HG03135 (cell line): ENCODE measurements at regions not wholly inside any gene's neighbourhood (a gene's known extent, or its start where the extent isn't known, plus 50 kb on each side); places are given as distances from the start of the nearest gene placed in this dataset.

ENCODE experiments used
- ATAC-seq: cut with Tn5 transposase; IDR thresholded peaks from one replicate; pipeline ENCODE4 v1.9.1; 2021; ENCODE audit warnings: mild to moderate bottlenecking, moderate library complexity; ENCODE audit not compliant: unreplicated experiment

- ATAC-seq, result no peak
Observed at GRCh38 chr5:128591598-128592455, 53.8 kb upstream of the FBN2 start.

- no peak for ATAC-seq
Observed at GRCh38 chr5:128596071-128596470, 58.0 kb upstream of the FBN2 start.

- ATAC-seq, result no peak
Observed at GRCh38 chr5:128597156-128597555, 59.1 kb upstream of the FBN2 start.

- no peak for ATAC-seq
Observed at GRCh38 chr5:128613128-128613527, 75.1 kb upstream of the FBN2 start.

- no peak for ATAC-seq
Observed at GRCh38 chr5:128613766-128614165, 75.7 kb upstream of the FBN2 start.

- no peak for ATAC-seq
Observed at GRCh38 chr5:128615578-128615977, 77.5 kb upstream of the FBN2 start.

GRCh38 chr5:128626536-128627090, 88.6 kb upstream of the FBN2 start:
- ATAC-seq, result no peak

GRCh38 chr5:128627939-128628338, 89.9 kb upstream of the FBN2 start:
- ATAC-seq, result no peak

- no peak for ATAC-seq
Observed at GRCh38 chr5:128629157-128629556, 91.1 kb upstream of the FBN2 start.

- no peak for ATAC-seq
Observed at GRCh38 chr5:128630121-128630520, 92.1 kb upstream of the FBN2 start.

- ATAC-seq, result no peak
Observed at GRCh38 chr5:128631771-128632170, 93.7 kb upstream of the FBN2 start.

- no peak for ATAC-seq
Observed at GRCh38 chr5:128632264-128632663, 94.2 kb upstream of the FBN2 start.

- no peak for ATAC-seq
Observed at GRCh38 chr5:128633901-128634300, 95.9 kb upstream of the FBN2 start.

- no peak for ATAC-seq
Observed at GRCh38 chr5:128635379-128635778, 97.3 kb upstream of the FBN2 start.

GRCh38 chr5:128636361-128636760, 98.3 kb upstream of the FBN2 start:
- no peak for ATAC-seq

GRCh38 chr5:128637031-128637430, 99.0 kb upstream of the FBN2 start:
- no peak for ATAC-seq

- no peak for ATAC-seq
Observed at GRCh38 chr5:128641861-128642260, 103.8 kb upstream of the FBN2 start.

GRCh38 chr5:128644863-128645262, 106.8 kb upstream of the FBN2 start:
- ATAC-seq, result no peak

- no peak for ATAC-seq
Observed at GRCh38 chr5:128645581-128645980, 107.5 kb upstream of the FBN2 start.

GRCh38 chr5:128646176-128646575, 108.1 kb upstream of the FBN2 start:
- ATAC-seq, result no peak

GRCh38 chr5:128649192-128649591, 111.1 kb upstream of the FBN2 start:
- no peak for ATAC-seq

- ATAC-seq, result no peak
Observed at GRCh38 chr5:128662997-128663396, 125.0 kb upstream of the FBN2 start.
